Cardiac fibroblast (primary cell): ENCODE measurements at regions not wholly inside any gene's neighbourhood (a gene's known extent, or its start where the extent isn't known, plus 50 kb on each side); places are given as distances from the start of the nearest gene placed in this dataset.
A peak's percentile ranks its signal among the peaks of the same experiment; 100 is the strongest.

Experiments used
- DNase-seq, 2 donors: peaks; one replicate each; pipeline versions ENCODE4 v3.0.0 to v3.0.0-alpha.2; 2010; ENCODE audit warnings: low read depth in 2 of 2
- H3K4me3 ChIP-seq, 2 donors: replicated peaks in 1 of 2; 1 replicate in 1 of 2; 2 replicates in 1 of 2; pipeline ENCODE4 v1.5.1; 2011; ENCODE audit warnings: low read depth in 2 of 2, low read length in 2 of 2, mild to moderate bottlenecking in 2 of 2, moderate library complexity in 1 of 2
- TF ChIP-seq, protein P1 (sequence below): IDR thresholded peaks from one replicate; pipeline ENCODE4 v1.5.1; 2011; ENCODE audit warnings: low read depth, mild to moderate bottlenecking, low read length, inconsistent platforms

DNA sequence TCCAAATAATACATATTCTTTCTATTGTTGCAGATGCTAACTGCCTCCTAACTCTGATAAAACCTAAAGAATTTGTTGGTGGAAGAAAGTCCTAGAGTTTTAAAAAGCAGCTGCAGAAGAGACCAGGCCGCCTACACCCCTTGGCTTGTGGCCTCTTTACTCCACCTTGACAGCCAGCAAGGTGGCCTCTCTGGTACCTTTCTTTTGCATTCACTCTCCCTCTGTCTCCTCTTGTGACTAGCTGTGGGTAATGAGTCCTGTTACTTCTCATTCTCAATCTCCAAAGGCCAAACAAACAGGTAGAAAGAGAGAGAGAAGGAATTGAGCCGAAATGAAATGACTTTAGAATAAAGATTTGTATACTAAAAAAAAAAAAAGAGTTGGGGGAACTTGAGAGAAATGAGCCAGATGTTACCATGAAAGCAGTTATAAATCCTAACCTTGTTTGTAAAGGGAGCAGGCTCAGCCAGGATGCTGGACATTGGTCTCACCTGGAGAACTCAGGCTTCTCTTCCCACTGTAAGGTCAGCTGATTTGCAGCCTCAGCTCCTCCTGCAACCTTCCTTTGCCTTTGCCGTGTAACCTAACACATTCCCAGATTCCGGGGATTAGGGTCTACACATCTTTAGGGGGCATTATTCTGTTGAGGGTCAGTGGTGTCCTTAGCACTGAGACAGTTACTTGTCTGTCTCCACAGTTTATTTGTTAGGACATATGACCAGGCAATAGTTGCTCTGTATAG is 164.1 kb upstream of the IRF2BP2 start:
- DNase-seq, result no peak
- TF ChIP-seq, protein P1, sequence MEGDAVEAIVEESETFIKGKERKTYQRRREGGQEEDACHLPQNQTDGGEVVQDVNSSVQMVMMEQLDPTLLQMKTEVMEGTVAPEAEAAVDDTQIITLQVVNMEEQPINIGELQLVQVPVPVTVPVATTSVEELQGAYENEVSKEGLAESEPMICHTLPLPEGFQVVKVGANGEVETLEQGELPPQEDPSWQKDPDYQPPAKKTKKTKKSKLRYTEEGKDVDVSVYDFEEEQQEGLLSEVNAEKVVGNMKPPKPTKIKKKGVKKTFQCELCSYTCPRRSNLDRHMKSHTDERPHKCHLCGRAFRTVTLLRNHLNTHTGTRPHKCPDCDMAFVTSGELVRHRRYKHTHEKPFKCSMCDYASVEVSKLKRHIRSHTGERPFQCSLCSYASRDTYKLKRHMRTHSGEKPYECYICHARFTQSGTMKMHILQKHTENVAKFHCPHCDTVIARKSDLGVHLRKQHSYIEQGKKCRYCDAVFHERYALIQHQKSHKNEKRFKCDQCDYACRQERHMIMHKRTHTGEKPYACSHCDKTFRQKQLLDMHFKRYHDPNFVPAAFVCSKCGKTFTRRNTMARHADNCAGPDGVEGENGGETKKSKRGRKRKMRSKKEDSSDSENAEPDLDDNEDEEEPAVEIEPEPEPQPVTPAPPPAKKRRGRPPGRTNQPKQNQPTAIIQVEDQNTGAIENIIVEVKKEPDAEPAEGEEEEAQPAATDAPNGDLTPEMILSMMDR, result no peak
- no peak overlapping the region for H3K4me3 ChIP-seq

DNA sequence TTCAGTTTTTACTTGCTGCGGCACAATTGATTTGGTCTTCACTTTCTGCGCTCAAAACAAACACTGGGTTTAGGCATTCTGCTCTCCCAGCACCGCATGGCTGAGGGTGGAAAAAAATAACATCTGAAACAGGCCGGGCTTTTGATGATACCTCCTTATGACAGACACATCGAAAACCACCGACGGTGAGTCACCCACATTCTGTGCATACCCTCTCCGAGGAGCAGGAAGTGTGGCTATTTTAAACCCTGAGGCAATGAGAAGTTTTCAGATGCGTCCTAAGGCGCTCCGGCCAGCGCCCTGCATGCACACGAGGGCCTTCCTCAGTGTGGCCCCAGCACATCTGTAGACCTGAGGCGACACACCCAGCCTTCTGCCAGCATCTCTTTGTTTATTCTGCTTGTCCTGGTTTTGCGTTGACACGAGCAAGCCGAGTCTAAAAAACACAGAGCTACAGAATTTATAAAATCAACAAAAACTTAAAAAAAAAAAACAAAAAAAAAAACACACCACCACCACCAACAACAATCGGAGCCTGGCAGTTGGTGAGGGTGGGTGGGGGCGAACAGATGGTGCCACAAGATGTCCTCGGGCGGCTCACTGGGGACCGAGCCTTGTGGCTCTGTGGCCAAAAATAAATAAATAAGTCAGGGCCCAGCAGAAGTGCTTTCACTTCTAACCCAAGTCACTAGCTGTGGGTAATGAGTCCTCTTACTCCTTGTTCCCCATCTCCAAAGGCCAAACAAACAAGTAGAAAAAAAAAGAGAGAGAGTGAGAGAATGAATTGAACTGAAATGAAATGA is 162.6 kb upstream of the IRF2BP2 start:
- TF ChIP-seq, protein P1, result no peak
- peak; percentile 97 to 100 for DNase-seq
- H3K4me3 ChIP-seq, result no peak overlapping the region

DNA sequence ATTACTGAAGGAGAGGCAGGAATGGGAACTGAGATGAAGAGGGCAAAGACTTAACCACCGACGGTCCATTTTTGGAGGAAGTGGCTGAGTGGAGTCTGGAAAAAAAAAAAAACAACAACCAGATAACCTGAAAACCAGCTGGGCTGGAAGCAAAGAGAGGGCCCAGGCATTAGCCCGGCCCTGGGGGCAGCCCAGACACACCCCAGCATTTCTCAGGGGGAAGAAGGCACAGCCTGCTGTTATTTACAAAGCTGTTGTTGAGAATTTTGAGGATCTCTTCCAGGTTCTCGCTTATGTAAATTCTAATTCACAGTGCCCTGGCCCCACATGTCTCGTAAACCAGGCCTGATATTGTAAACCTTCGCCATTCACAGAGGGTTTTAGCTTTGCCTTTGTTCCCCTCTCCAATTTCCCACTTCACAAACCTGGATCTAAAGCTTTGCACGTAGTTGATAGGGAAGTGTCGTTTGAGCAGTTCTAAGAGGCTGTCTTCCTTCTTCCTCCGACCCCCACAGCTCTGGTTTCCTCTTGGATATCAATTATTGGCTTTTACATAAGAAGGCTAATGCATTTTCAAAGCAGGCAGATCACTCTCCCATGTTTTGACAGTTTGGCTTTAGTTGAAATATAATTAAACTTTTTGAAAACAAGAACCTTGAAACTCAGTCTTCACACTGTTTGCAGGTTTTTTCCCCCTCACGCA is 161.8 kb upstream of the IRF2BP2 start:
- DNase-seq, result no peak
- TF ChIP-seq, protein P1, result no peak
- H3K4me3 ChIP-seq, result no peak overlapping the region

DNA sequence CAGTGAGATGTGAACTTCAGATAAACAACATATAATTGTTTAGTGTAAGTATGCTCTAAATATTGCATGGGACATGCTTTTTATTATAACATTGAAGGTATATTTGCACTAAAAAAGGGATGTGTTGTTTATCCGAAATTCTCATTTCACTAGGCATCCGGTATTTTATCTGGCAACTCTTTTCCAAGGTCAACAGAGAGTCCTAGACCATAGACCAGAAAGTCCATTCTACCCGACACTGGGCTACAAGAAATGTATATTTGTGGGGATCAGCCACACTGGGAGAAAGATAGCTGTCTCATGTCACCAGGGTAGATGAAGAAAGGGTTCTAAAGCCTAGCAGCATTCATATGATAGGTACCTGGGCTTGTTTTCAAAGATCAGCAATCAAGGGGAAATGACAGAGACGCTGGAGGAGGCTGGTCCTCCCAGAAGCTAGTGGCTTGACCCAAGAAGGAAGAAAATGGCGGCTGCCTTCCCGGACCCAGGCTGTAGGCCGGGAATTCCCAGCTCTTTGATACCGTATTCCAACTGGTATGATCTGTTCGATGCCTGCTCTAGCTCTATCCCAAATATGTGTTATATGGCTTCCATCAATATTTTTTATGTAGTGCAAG is 161.1 kb upstream of the IRF2BP2 start:
- no peak overlapping the region for H3K4me3 ChIP-seq
- DNase-seq, result no peak
- TF ChIP-seq, protein P1, result no peak

DNA sequence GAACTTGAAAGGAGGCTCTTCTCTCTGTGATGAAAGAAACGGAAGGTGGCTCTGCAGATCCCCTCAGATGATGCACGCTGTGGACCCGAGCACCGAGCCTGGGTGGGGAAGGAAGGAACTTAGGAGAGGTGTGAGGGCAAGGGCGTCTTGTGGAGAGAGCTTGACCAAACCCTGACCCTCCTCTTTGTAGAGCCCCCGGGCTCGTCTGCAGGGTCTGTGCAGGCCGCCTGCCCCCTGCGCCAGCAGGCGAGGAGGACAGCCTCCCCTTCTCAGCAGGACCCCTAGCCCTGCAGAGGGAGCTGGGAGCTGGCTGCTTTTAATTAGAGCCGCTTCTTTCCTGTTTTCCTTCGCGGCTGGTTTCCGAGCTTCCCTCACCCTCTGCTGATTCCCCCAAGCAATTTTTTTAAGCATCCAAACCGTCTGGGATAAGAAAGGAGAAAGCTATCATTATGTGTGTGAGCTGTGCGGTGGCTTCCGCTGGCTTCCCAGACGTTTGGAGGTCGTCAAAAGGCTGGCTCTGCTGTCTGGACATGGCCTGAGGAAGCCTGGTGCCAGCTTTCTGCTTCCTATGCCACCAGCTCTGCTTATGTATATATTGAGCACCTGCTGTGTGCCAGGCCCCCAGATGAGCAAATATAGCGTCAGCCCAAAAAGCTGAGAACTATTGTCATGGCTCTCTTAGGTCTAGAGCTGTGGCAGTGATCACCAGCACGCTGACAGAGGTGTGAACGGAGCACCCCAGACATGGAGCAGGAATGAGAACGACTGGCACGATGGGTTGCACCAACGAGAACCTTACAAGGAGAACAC is 160.2 kb upstream of the IRF2BP2 start:
- TF ChIP-seq, protein P1, result no peak
- no peak overlapping the region for H3K4me3 ChIP-seq
- DNase-seq, result no peak
